Esophagus muscularis mucosa (tissue), 4 donors: ENCODE measurements at regions not wholly inside any gene's neighbourhood (a gene's known extent, or its start where the extent isn't known, plus 50 kb on each side); places are given as distances from the start of the nearest gene placed in this dataset.

ENCODE experiments used
- DNase-seq: peaks from one replicate; pipeline ENCODE4 v3.0.0-alpha.2; 2017; ENCODE audit errors: extremely low spot score
- H3K27ac ChIP-seq, 4 donors: fragments of 200-600 bp; sonication (generic); replicated peaks in 1 of 4; 1 replicate in 3 of 4; 2 replicates in 1 of 4; pipeline ENCODE4 v1.5.1; 2016 to 2019; ENCODE audit warnings: mild to moderate bottlenecking in 1 of 4
- H3K27me3 ChIP-seq, 4 donors: fragments of 200-600 bp; sonication (generic); one replicate each; pipeline versions ENCODE4 v1.5.1 to v1.6.0; 2016 to 2019
- H3K36me3 ChIP-seq, 4 donors: fragments of 200-600 bp; sonication (generic); one replicate each; pipeline ENCODE4 v1.5.1; 2016 to 2019
- H3K4me1 ChIP-seq, 4 donors: fragments of 200-600 bp; sonication (generic); one replicate each; pipeline ENCODE4 v1.5.1; 2016 to 2019
- H3K4me3 ChIP-seq, 4 donors: fragments of 200-600 bp; sonication (generic); 1 replicate in 2 of 4; 2 replicates in 2 of 4; pipeline ENCODE4 v1.5.1; 2016 to 2019; ENCODE audit warnings: mild to moderate bottlenecking in 4 of 4, moderate library complexity in 1 of 4
- H3K9me3 ChIP-seq, 4 donors: fragments of 200-600 bp; sonication (generic); 1 replicate in 3 of 4; 2 replicates in 1 of 4; pipeline ENCODE4 v1.5.1; 2016 to 2019
- EP300 ChIP-seq: sonication (generic); formaldehyde crosslinking; IDR thresholded peaks from one replicate; pipeline ENCODE4 v1.6.1; 2017; ENCODE audit warnings: antibody characterized with exemption
- POLR2A ChIP-seq: fragments of 450-650 bp; IDR thresholded peaks from one replicate; pipeline ENCODE4 v1.6.1; 2017; ENCODE audit warnings: antibody characterized with exemption, moderate library complexity, mild to moderate bottlenecking, low read depth
- POLR2AphosphoS5 ChIP-seq, 2 donors: sonication (generic); formaldehyde crosslinking; IDR thresholded peaks; one replicate each; pipeline ENCODE4 v1.6.1; 2017; ENCODE audit warnings: antibody characterized with exemption in 2 of 2
- WGBS: methylation state at CpG from one replicate; pipeline ENCODE4 v1.1.5; 2018; 5-methylcytosine and 5-hydroxymethylcytosine counted together
- intact Hi-C: fragments of 100-400 bp; cut with DNase I; formaldehyde crosslinking; loops from one replicate; pipeline ENCODE4 v1.15.1; 2023
- TF ChIP-seq, protein P1 (sequence below), 3 experiments: fragments of 200-600 bp in 2 of 3; fragments of 450-650 bp in 1 of 3; sonication (generic) in 2 of 3; IDR thresholded peaks; one replicate each; pipeline ENCODE4 v1.5.1; 2017 to 2019; ENCODE audit warnings: antibody characterized with exemption in 3 of 3, mild to moderate bottlenecking in 2 of 3, moderate library complexity in 1 of 3

DNA sequence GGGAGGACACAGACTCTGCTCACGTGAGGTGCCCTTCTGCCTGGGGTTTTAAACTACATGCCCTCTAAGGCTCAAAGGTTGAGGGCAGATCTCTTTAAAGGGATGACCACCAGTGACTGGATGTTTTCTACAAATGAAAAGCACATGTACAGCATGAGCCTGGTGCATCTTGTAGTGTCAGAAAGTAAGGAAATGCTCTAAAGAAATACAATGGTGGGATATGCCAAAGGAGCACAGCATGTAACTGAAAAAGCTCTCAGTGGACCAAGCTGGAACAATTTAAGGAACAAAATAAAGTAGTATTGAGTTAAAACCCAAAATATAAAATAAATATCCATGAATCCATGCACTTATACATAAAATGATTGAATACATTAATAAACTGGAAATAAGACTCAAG is 78.3 kb upstream of the SEMA6D start:
- WGBS, result 80% methylated on average over 1 of the region's 1 CpG
- no peak for DNase-seq
- H3K4me1 ChIP-seq, result no peaks in the 10 kb centered on the region
- H3K4me3 ChIP-seq, result no peak overlapping the region
- no peak overlapping the region for H3K27ac ChIP-seq
- H3K9me3 ChIP-seq, result no peaks in the 10 kb centered on the region
- H3K36me3 ChIP-seq, result no peaks in the 10 kb centered on the region
- H3K27me3 ChIP-seq, result no peaks in the 10 kb centered on the region
- TF ChIP-seq EP300, result no peak
- TF ChIP-seq POLR2A, result no peak
- TF ChIP-seq POLR2AphosphoS5 (IDR thresholded peaks at IDR 0.05), result no peak
- TF ChIP-seq, protein P1, sequence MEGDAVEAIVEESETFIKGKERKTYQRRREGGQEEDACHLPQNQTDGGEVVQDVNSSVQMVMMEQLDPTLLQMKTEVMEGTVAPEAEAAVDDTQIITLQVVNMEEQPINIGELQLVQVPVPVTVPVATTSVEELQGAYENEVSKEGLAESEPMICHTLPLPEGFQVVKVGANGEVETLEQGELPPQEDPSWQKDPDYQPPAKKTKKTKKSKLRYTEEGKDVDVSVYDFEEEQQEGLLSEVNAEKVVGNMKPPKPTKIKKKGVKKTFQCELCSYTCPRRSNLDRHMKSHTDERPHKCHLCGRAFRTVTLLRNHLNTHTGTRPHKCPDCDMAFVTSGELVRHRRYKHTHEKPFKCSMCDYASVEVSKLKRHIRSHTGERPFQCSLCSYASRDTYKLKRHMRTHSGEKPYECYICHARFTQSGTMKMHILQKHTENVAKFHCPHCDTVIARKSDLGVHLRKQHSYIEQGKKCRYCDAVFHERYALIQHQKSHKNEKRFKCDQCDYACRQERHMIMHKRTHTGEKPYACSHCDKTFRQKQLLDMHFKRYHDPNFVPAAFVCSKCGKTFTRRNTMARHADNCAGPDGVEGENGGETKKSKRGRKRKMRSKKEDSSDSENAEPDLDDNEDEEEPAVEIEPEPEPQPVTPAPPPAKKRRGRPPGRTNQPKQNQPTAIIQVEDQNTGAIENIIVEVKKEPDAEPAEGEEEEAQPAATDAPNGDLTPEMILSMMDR (IDR thresholded peaks at IDR 0.05), result no peak
- intact Hi-C loops, result no loop called here

DNA sequence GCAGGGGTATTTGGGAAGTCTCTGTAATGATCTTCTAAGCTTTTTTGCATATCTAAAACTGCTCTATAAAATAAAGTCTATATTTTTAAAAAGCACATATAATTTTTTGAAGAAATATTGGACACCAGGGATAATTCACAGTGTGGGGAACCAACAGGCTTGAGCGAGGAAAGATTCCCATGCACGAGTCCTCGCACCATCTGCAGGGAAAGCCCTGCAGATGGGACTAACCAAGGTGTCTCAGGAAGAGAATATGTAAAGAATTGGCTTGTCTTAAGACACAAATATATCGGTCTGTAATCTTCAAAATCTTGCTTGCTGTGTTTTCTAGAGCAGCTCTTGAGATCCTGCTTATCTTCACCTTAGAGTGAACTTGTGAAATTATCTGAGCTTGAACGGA is 77.2 kb upstream of the SEMA6D start:
- TF ChIP-seq POLR2A (no peak), EP300 (no peak), POLR2AphosphoS5 (IDR thresholded peaks at IDR 0.05) (no peak)
- TF ChIP-seq, protein P1 (IDR thresholded peaks at IDR 0.05), result no peak
- no peak overlapping the region for H3K4me3 ChIP-seq
- DNase-seq, result no peak
- no peak overlapping the region for H3K27ac ChIP-seq
- no peaks in the 10 kb centered on the region for H3K36me3 ChIP-seq
- intact Hi-C loops, result no loop called here
- no peaks in the 10 kb centered on the region for H3K4me1 ChIP-seq
- H3K27me3 ChIP-seq, result no peaks in the 10 kb centered on the region
- H3K9me3 ChIP-seq, result no peaks in the 10 kb centered on the region
- 95% methylated on average over 5 of the region's 5 CpGs for WGBS

DNA sequence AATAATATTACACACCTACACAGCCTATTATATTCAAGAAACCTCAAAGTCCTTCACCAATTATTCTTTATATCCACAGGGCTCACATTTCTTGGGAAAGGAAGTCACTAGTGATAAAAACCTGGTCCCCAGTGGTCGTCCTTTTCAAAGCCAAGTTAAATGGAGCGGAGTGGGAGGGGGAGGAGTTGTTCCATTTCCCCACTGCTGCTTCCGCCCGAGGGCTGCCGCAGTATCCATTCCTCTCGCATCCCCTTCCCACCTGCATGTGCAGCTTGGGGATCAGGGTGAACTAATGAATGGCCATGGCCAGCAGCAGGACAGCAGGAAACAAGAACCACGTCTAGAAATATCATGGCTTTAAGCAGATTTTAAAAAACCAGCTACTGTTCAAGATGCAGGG is 76.4 kb upstream of the SEMA6D start:
- Histone ChIP-seq H3K9me3 (no peaks in the 10 kb centered on the region), H3K4me1 (no peaks in the 10 kb centered on the region), H3K27me3 (no peaks in the 10 kb centered on the region), H3K27ac (no peak overlapping the region), H3K4me3 (no peak overlapping the region), H3K36me3 (no peaks in the 10 kb centered on the region)
- 83% methylated on average over 7 of the region's 7 CpGs for WGBS
- TF ChIP-seq POLR2AphosphoS5 (IDR thresholded peaks at IDR 0.05), result no peak
- TF ChIP-seq POLR2A, result no peak
- TF ChIP-seq EP300, result no peak
- intact Hi-C loops, result no loop called here
- DNase-seq, result no peak

DNA sequence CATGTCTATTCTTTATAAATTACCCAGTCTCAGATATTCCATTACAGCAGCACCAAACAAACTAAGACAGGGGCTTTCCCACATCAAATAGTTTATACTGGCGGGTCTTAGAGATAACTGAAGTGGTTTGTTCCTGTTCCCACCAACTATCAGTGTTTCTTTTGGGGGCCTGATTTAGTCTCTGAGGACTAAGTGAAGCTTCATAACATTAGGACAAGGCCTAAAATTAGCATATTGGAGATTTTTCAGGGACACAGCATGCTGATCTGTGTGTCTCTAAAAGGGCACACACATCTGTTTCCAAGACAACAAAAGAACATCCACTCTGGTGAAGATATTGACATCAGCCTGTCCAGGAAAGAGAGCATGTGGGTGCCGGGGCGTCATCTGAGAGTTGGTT is 72.6 kb upstream of the SEMA6D start:
- no peak for TF ChIP-seq EP300
- TF ChIP-seq, protein P1 (IDR thresholded peaks at IDR 0.05), result no peak
- no peak for TF ChIP-seq POLR2AphosphoS5 (IDR thresholded peaks at IDR 0.05)
- no peak for TF ChIP-seq POLR2A
- Histone ChIP-seq H3K9me3 (no peaks in the 10 kb centered on the region), H3K4me1 (no peaks in the 10 kb centered on the region), H3K27me3 (no peaks in the 10 kb centered on the region), H3K4me3 (no peak overlapping the region), H3K27ac (no peak overlapping the region), H3K36me3 (no peaks in the 10 kb centered on the region)
- WGBS, result 67% methylated on average over 3 of the region's 3 CpGs
- intact Hi-C loops, result no loop called here
- DNase-seq, result no peak

DNA sequence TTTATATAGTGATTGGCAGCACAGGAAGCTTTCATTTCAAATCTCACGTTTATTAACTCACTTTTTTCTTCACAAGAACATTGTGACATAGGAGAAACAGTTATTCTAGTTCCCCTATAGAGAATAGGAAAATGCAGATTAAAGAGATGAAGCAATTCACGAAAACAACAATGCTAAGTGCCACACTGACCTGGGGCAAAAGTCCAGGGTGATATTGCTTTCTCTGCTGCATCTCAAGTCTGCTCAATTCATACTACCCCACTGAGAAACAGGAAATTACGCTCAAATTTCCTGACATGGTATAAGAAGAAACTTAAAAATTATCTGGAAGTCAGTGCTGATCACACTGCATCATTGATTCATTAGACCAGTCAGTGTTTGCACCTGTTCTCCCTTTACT is 66.7 kb upstream of the SEMA6D start:
- no peaks in the 10 kb centered on the region for H3K9me3 ChIP-seq
- H3K27me3 ChIP-seq, result no peaks in the 10 kb centered on the region
- no peaks in the 10 kb centered on the region for H3K4me1 ChIP-seq
- intact Hi-C loops, result no loop called here
- H3K36me3 ChIP-seq, result no peaks in the 10 kb centered on the region
- DNase-seq, result no peak
- H3K4me3 ChIP-seq, result no peak overlapping the region
- no peak overlapping the region for H3K27ac ChIP-seq
- 83% methylated on average over 3 of the region's 3 CpGs for WGBS
- TF ChIP-seq POLR2AphosphoS5 (IDR thresholded peaks at IDR 0.05) (no peak), POLR2A (no peak), EP300 (no peak)
- TF ChIP-seq, protein P1 (IDR thresholded peaks at IDR 0.05), result no peak
